C4-2B (cell line): ENCODE measurements at regions not wholly inside any gene's neighbourhood (a gene's known extent, or its start where the extent isn't known, plus 50 kb on each side); places are given as distances from the start of the nearest gene placed in this dataset.

Experiments
- H3K27ac ChIP-seq: fragments of 450-650 bp; 2 replicates; pipeline ENCODE4 v1.5.1; 2017
- CTCF ChIP-seq: fragments of 450-650 bp; conservative IDR thresholded peaks from 2 replicates; pipeline ENCODE4 v1.5.1; 2017; ENCODE audit warnings: mild to moderate bottlenecking
- ZFX ChIP-seq: fragments of 450-650 bp; IDR thresholded peaks from 2 replicates; pipeline ENCODE4 v1.6.1; 2017

- H3K27ac ChIP-seq = no peak overlapping the region
- no peak for TF ChIP-seq CTCF
- no peak for TF ChIP-seq ZFX
Measured at GRCh38 chr4:19386786-19387185, 864.9 kb upstream of the SLIT2 start.

- TF ChIP-seq ZFX (no peak), CTCF (no peak)
- H3K27ac ChIP-seq = no peak overlapping the region
Measured at GRCh38 chr4:19382993-19383756, 868.5 kb upstream of the SLIT2 start.

DNA sequence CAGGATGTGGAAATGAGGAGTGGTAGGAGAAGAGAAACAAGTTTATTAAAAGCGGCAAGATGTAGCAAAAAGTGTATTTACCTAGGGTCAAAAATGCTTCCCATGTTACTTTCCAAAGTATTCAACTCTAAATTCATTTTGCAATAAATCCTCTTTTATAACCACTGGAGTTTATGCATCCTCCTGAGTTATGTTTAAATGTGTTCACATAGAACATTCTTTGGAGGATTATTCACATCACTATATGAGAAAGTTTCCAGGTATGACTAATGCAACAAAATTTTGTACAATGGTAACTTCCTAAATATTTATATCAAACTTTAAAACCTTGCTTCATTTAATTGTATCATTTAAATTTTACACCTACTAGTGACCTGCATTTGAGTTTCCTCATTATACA, 870.6 kb upstream of the SLIT2 start:
- no peak overlapping the region for H3K27ac ChIP-seq
- TF ChIP-seq CTCF (no peak), ZFX (no peak)

DNA sequence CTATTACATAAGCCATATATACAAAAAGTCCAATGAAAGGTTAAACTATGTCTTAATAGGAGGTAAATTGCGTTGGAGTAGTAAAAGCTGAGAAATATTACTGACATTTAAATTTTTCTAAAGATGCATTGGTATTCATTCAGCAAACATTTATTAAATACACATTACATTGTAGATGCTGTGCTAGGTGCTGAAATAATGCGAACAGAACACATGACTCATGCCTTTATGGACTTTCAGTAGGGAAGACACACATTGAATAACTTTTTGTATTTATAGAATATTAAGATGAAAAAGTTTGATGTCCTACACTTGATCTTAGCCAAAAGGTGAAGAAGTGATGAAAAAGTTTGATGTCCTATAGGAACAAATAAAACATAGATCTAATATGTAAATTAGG, 871.1 kb upstream of the SLIT2 start:
- no peak for TF ChIP-seq ZFX
- no peak for TF ChIP-seq CTCF
- no peak overlapping the region for H3K27ac ChIP-seq

DNA sequence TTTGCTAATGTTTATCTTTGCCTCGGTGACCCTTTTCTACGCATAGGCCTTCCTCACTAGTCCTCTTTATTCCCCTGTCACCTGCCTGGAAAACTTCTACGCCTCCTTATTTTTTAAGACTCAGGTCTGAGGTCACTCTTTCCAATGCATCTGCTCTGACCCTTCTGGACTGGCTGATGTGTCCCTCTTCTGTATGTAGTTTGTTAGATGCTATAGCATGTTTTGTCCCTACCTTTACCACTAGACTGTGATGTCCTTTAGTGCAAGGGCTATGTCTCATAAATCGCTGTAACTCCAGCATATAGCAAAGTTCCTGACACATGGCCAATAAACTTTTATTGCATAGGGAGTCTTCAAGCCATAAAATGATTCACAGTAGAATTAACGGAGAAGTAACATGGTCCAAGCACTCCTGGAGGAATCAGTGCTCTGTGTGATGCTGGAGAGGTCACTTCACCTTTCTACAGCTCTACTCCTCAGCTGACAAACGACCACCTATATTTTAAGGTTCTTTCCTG, 872.5 kb upstream of the SLIT2 start:
- no peak overlapping the region for H3K27ac ChIP-seq
- TF ChIP-seq ZFX (no peak), CTCF (no peak)

DNA sequence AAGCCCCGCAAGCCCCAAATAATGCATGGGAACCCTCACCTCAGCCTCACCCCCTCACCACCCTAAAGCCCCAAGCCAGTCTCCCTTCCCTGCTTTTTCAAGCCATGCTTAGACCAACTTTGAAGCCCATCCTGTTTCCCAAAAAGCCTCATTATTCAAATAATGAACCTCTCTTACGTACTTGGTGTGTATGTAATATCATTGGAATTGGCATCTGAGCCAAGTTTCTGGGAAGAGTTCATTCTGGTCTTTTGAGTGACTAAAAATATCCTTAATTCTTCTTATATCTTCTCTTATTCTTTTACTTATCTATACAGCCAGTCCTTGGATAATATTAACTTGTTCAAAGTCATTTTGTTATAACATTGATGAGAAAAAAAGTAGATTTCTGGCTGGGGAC, 875.8 kb upstream of the SLIT2 start:
- TF ChIP-seq CTCF (no peak), ZFX (no peak)
- H3K27ac ChIP-seq = no peak overlapping the region

- no peak for TF ChIP-seq CTCF
- no peak overlapping the region for H3K27ac ChIP-seq
Measured at GRCh38 chr4:19375136-19375804, 876.4 kb upstream of the SLIT2 start.
